GM18505 (cell line): ENCODE measurements at regions not wholly inside any gene's neighbourhood (a gene's known extent, or its start where the extent isn't known, plus 50 kb on each side); places are given as distances from the start of the nearest gene placed in this dataset.

Experiments
- ATAC-seq: cut with Tn5 transposase; IDR thresholded peaks from one replicate; pipeline ENCODE4 v1.9.1; 2021; ENCODE audit not compliant: unreplicated experiment
- POLR2A ChIP-seq: IDR thresholded peaks from 4 replicates; pipeline ENCODE4 v1.6.1; 2011; ENCODE audit warnings: borderline replicate concordance; ENCODE audit not compliant: insufficient read depth, insufficient read length; ENCODE audit errors: extremely low read depth

DNA sequence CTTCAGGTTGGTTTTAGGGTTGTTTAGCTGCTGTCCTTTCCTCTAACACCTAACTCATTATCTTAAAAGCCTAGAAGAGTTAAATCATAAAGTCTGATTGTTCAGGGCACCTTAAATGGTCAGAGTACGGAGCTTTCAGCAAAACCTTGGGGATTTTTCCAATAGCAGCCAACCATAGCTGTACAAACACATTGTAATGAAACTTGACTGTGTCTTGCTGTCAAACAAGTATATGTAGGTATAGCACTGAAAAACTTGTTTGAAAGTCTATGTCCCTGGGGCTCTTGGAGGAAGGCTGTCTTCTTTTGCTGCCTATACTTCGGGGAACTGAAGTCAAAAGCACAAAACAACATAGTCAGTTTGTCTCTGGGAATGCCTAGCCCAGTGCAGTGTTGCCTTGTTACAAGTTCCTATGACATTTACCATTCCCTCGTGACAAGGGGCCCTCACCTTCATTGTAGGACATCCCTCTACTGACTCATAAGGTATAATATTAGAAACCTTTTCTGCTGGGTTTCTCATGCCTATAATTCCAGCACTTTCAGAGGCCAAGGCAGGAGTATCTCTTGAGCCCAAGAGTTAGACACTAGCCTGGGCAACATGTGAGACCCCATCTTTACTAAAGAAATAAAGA is 474.5 kb upstream of the NBEA start:
- no peak for ATAC-seq
- no peak for TF ChIP-seq POLR2A

DNA sequence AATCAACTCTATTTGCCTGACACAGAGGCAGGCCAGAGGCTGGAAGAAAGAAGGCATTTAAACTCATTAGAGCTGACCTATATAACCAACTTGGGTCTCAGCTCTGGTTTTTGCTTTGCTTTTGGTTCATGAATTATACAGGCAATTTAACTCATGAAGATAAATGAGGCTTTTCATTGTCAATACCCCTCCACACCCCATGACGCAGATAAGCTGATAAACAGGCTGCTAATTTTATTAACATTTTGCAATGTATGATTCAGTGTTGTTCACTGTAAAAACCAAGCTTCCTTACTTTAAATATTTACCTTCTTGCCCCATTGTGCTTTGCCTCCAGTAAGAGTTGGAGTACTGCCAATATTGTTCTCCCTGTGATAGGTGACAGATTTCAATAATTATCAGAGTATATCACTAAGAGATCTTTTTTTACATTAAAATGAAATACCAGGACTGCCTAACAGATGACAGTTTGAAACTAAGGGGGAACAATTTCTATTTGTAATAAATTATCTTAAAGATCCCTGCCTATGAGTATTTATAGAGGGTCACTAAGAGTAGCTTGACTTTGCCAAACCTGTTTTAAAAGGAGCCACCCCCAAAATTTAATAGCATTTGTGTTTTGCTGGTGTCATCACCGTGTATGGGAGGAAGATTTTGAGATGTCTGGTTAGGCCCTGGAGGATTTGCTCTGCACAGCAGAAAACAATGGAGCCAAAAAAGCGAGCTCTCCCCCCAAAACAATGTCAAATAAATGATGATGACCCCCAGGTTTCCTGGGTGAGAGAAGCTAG is 472.7 kb upstream of the NBEA start:
- TF ChIP-seq POLR2A = no peak
- ATAC-seq = no peak

DNA sequence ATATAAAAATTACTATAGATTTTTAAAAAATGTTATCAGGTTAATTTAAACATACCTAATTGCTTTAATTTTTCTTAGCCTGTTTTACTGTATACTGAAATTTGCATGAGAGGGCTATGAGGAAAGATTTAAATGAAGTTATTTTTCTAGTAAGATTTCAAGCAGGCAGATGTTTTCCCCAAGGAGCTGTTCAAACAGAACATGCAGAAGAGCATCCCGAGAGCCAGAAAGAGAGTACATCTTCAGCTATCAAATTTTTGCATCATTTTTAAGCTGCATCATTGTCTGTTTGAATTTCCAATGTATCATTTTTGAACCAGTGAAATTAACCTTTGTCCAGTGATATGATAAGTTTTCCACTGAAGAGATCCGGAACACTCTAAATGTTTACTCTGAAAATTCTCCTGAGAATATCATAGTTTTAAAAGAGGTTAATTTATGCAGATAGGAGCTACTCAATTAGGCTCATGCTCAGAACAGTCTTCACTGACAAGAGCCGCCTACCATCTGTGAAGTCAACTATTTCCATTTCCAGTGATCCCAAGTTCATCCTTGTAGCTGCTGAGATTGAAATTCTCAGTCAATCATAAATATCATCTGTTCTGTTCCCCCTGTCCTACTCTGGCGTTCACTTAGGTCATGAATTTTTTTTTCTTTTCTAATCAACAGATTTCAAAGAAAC is 467.7 kb upstream of the NBEA start:
- TF ChIP-seq POLR2A = no peak
- no peak for ATAC-seq

- no peak for ATAC-seq
- no peak for TF ChIP-seq POLR2A
These were observed 463.7 kb upstream of the NBEA start for GRCh38 chr13:34478376-34478775.

DNA sequence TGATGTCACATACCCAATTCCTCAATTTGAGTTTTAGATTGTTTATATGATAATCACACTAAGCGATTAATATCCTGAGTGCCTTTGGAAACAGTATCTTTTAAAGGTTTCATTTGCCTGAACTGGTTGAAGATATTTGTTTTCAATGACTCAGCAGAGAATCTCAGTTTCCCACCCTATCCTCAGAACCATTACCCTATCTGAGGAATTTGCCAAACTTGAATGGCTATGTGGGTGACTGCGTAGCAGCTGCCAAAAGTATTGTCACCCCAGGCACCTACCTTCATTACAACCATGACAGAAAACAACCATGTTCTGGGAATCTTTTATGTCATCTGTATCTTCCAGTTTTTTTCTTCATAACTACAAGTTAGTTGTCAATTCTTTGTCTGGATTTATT is 440.1 kb upstream of the NBEA start:
- no peak for TF ChIP-seq POLR2A
- no peak for ATAC-seq

DNA sequence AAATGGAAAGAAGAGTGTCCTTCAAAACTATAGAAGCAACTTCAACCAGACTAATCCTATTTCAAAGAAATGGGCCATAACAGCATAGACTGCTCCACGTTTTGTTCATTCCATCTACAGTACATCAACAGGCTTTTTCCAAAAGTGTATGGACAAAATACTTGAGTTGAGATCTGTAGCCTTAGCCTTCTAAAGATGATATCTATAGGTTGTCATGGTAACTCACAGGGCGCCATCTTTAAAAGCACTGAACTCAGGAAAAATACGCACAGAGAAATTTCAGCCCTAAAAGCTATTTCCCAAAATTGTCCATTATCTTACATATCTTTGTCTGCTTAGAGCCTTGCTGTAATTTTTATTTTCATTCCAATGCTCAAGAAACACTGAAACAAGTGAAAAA is 439.4 kb upstream of the NBEA start:
- no peak for ATAC-seq
- no peak for TF ChIP-seq POLR2A

DNA sequence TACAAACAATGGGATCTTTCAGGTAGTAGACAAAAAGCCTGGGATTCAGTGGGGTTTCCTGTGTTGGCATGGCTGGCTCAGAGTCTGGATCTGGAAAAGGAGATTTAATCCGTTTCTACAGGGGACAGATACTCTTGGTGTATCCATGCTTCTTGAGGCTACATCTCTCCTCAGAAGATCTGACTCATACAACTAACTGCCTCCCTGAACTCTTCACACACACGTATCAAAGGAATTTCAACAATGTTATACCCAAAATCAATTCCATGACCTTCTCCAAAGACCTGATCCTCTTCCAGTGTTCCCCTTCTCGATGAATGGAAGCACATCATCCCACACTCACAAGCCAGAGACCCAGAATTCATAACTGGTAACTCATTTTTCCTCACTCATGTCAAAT is 435.3 kb upstream of the NBEA start:
- no peak for TF ChIP-seq POLR2A
- ATAC-seq = no peak

DNA sequence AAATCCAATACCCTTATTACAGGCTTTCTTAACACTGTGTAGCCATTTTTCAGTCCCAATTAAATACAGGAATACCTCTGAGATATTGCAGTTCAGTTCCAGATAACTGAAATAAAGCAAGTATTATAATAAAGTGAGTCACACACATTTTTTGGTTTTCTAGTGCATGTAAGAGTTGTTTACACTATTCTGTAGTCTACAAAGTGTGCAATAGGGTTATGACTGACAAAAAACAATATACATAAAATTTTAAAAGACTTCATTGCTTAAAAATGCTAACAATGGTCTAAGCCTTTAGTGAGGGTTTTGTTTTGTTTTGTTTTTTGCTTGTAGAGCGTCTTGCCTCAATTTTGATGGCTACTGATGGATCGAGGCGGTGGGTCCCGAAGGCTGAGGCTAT is 434.4 kb upstream of the NBEA start:
- no peak for ATAC-seq
- TF ChIP-seq POLR2A = no peak

GRCh38 chr13:34512817-34513216 is 429.3 kb upstream of the NBEA start:
- TF ChIP-seq POLR2A = no peak

GRCh38 chr13:34513526-34513925 is 428.5 kb upstream of the NBEA start:
- no peak for ATAC-seq
- no peak for TF ChIP-seq POLR2A

More at GRCh38 chr13:34512817-34513216, 429.3 kb upstream of the NBEA start:
- ATAC-seq = no peak

- ATAC-seq = no peak
- TF ChIP-seq POLR2A = no peak
These were observed 426.9 kb upstream of the NBEA start for GRCh38 chr13:34515201-34515600.

- ATAC-seq = no peak
- TF ChIP-seq POLR2A = no peak
These were observed 420.9 kb upstream of the NBEA start for GRCh38 chr13:34521171-34521570.

- no peak for TF ChIP-seq POLR2A
- ATAC-seq = no peak
These were observed 419.3 kb upstream of the NBEA start for GRCh38 chr13:34522808-34523207.

DNA sequence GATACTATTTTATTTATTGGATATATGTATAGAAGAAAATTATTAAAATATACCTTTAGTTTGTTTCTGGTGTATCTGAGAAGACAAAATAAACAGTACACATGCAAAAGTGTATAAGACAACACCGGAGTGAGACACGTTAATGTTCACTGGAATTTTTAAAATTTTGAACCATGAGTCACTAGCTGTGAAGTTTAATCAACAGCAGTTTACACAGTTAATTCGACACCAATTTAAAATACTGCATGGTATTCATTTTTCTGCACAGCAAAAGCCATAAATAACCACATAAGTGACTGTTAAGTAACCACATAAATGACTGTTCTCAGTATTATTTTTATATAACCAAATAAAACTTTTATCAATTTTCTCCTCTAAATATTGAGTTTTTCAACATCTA is 418.7 kb upstream of the NBEA start:
- no peak for ATAC-seq
- TF ChIP-seq POLR2A = no peak
